ENCODE measurements at regions not wholly inside any gene's neighbourhood (a gene's known extent, or its start where the extent isn't known, plus 50 kb on each side); places are given as distances from the start of the nearest gene placed in this dataset.

DNA sequence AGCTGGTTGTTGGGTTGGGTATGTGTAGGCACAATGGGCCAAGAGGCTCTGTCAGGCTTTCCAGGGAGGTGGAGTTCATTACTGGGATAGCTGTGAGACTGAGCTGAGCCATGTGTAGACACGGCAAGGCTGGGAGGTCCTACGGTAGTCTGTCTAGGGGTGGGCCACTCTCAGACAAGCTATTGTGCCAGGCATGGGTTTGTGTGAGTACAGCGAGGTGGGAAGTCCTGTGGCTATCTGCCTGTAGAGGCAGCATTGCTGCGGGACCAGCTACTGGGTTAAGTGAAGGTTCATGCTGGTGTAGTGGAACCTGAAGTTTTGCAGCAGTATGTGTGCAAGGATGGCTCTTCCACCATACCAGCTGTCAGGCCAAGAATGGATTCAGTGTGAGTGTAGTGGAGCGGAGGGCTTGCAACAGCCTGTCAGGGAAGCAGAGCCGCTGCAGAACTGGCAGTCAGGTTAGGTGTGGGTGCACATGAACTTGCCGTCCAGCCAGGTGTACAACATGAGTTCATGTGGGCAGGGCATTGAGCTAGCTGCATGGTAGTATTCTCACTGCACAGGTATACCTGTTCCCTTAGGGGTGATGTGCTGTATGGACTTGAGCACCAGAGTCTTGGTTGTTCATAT is 78.0 kb upstream of the CENPW start (continued):
- TF ChIP-seq MAFK (IDR thresholded peaks at IDR 0.05; ENCODE audit: low read depth, low read length) (no peak), RAD21 (IDR thresholded peaks at IDR 0.05 in 1 of 2, conservative IDR thresholded peaks at IDR 0.05 in 1 of 2; ENCODE audit: low read depth in 2 of 2, low read length in 2 of 2) (0 out of 4 replicates have a peak, but pooled peaks of 1 of the 2 experiments have one; percentile 4), GABPA (IDR thresholded peaks at IDR 0.05; ENCODE audit: borderline replicate concordance, insufficient read depth, low read length) (no peak), HDAC2 (IDR thresholded peaks at IDR 0.05; ENCODE audit: borderline replicate concordance in 1 of 2, low read depth in 2 of 2, low read length in 2 of 2) (no peak)

Data from H1 (cell line).